H7 (cell line): ENCODE measurements at regions not wholly inside any gene's neighbourhood (a gene's known extent, or its start where the extent isn't known, plus 50 kb on each side); places are given as distances from the start of the nearest gene placed in this dataset.
"Not testable (repeated sequence)": the region's sequence is repeated elsewhere in the genome, so short reads cannot be mapped to it uniquely, and the experiment has no call there.

Experiments
- DNase-seq: peaks from one replicate; pipeline ENCODE4 v3.0.0; 2012
- H3K27me3 ChIP-seq: 2 replicates; pipeline ENCODE4 v1.6.0; 2011; ENCODE audit warnings: mild to moderate bottlenecking, low read length; ENCODE audit not compliant: control insufficient read depth, insufficient read depth
- H3K36me3 ChIP-seq: replicated peaks from 2 replicates; pipeline ENCODE4 v1.5.1; 2011; ENCODE audit warnings: low read length; ENCODE audit not compliant: control insufficient read depth, insufficient read depth
- H3K4me3 ChIP-seq: 2 replicates; pipeline ENCODE4 v1.5.1; 2011; ENCODE audit warnings: low read depth, mild to moderate bottlenecking, control low read depth, low read length, moderate library complexity; ENCODE audit not compliant: insufficient read depth

DNA sequence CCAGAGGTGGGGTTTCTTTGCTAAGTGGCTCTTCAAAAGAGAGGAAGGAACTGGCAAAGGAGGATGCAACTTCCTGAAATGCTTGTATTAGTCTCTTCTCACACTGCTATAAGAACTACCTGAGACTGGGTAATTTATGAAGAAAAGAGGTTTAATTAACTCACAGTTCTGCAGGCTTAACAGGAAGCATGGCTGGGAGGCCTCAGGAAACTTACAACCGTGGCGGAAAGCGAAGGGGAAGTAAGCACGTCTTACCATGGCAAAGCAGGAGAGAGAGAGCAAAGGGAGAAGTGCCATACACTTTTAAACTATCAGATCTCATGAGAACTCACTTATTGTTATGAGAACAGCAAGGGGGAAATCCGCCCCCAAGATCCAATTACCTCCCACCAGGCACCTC, 505.7 kb downstream of the ZNF674 start:
- Histone ChIP-seq H3K36me3 (no peaks in the 10 kb centered on the region), H3K4me3 (no peak overlapping the region), H3K27me3 (no peaks in the 10 kb centered on the region)
- DNase-seq: no peak

DNA sequence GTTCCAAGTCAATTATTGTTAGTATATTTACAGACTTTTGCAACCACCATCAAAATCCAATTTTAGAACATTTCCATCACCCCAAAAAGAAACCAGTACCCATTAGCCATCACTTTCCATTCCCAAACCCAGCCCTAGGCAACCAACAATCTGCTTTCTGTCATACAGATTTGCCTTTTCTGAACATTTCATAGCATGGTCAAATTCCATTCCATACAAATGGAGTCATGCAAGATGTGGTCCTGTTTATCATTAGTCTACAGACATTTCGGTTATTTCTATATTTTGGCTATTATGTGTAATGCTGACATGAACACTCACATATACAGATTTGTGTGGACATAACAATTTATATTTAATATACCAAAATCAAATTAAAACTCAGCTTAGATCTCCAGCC, 508.7 kb downstream of the ZNF674 start:
- H3K36me3 ChIP-seq: no peaks in the 10 kb centered on the region
- H3K27me3 ChIP-seq: no peaks in the 10 kb centered on the region
- DNase-seq: no peak
- no peak overlapping the region for H3K4me3 ChIP-seq

DNA sequence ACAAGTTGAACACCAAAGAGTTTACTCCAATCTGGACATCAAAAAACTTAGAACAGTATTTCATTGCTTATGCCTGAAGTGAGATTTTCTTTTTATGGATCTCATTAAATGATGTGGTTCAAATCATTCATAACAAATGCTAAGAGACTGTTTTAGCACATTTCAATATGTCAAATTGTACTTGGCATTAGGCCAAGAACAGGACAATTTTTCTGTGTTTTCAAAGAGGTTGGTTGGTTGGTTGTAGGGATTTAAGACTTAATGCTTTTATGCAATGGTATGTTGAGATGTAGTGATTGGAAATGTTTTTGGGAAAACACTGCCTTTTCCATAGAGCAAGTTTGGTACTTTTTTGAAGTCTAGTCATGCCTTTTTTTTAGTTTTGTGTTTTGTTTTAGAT, 510.4 kb downstream of the ZNF674 start:
- H3K4me3 ChIP-seq: no peak overlapping the region
- DNase-seq: no peak

DNA sequence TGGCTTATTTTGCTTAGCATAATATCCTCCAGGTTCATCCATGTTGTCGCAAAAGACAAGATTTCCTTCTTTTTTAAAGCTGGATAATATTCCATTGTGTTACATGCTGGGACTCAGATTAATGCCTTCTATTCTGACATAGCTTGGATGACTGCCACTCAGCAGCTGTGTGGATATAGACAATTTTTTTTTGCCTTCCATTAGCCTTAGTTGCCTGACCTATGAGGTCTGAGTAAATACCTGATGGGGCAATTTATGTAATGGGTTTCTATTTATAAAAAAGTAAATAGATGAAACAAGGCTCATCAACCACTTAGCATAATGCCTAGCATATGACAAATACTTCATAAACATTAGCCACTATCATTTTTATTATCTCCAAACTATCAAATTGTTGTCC, 515.4 kb downstream of the ZNF674 start:
- Histone ChIP-seq H3K4me3 (no peak overlapping the region), H3K36me3 (no peaks in the 10 kb centered on the region), H3K27me3 (no peaks in the 10 kb centered on the region)
- no peak for DNase-seq

More for the DNA sequence above, 510.4 kb downstream of the ZNF674 start:
- Histone ChIP-seq H3K27me3 (no peaks in the 10 kb centered on the region), H3K36me3 (no peaks in the 10 kb centered on the region)

DNA sequence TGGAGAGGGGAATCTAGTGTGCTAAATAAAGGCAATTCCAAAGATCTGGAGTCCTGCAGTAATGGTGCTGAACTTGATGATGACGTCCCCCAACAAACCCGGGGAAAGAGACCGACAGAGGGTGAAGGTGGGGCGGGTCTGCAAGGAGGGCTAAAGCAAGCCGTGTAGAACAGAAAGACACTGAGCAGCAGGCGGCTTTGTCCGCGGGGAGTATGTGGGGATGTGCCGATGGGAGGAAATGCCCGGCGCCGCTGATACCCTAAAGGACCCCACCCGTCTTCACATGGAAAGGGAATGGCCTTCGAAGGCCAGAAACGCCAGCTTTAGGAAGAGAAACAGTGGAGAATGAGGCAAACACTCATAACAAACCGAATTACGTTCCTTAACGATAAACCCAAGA, 528.9 kb downstream of the ZNF674 start:
- Histone ChIP-seq H3K36me3 (no peaks in the 10 kb centered on the region), H3K4me3 (no peak overlapping the region), H3K27me3 (no peaks in the 10 kb centered on the region)
- no peak for DNase-seq

DNA sequence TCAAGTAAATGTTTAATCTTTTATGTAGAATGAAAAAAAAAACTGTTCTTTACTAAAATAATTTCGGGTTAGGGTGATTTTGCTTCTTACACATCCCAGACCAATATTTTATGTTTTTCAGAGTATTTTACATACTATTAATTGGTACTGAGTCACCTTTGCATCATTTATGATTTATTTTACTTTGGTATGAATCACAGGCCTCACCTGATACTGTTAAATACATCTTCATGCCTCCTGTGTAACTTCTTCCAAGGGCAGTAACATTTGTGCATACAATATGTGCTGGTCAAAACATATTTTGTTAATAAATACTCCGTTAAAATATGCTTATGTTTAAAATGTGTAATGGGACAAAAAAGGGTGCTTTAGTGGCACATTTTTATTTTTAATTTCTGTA, 529.6 kb downstream of the ZNF674 start:
- H3K27me3 ChIP-seq: no peaks in the 10 kb centered on the region
- H3K4me3 ChIP-seq: no peak overlapping the region
- no peak for DNase-seq
- no peaks in the 10 kb centered on the region for H3K36me3 ChIP-seq

DNA sequence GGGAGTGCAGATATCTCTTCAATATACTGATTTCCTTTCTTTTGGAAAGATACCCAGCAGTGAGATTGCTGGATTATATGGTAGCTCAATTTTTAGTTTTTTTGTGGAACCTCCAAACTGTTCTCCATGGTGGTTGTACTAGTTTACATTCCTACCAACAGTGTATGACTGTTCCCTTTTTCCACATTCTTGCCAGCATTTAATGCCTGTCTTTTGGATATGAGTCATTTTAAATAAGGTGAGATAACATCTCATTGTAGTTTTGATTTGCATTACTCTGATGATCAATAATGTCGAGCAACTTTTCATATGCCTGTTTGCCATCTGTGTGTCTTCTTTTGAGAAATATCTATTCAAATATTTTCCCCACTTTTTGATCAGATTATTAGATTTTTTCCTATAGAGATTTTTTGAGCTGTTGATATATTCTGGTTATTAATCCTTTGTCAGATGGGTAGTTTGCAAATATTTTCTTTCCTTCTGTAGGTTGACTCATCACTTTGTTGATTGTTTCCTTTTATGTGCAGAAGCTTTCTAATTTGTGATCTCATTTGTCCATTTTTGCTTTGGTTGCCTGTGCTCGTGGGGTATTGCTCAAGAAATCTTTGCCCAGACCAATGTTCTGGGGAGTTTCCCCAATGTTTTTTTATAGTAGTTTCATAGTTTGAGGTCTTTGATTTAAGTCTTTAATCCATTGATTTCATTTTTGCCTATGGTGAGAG, 552.7 kb downstream of the ZNF674 start:
- DNase-seq: no peak
- H3K27me3 ChIP-seq: no peaks in the 10 kb centered on the region
- H3K4me3 ChIP-seq: no peak overlapping the region
- H3K36me3 ChIP-seq: no peaks in the 10 kb centered on the region

DNA sequence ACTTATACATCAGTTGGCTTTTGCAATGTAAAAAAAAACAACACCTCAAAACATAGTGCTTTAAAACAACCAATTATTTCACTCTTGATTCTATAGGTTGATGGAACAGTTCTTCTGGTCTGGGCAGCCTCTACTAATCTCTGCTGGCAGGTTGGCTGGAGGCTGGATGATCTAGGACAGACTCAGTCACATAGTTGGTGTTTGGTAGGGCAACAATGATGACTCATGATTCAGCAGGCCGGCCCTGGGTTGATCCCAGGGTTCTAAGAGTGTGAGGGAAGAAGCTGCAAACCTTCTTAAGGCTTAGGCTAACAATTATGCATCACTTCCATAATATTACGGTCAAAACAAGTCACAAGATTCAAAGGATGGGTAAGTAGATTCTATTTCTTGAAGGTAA, 558.2 kb downstream of the ZNF674 start:
- Histone ChIP-seq H3K36me3 (no peaks in the 10 kb centered on the region), H3K4me3 (no peak overlapping the region), H3K27me3 (no peaks in the 10 kb centered on the region)
- DNase-seq: no peak

DNA sequence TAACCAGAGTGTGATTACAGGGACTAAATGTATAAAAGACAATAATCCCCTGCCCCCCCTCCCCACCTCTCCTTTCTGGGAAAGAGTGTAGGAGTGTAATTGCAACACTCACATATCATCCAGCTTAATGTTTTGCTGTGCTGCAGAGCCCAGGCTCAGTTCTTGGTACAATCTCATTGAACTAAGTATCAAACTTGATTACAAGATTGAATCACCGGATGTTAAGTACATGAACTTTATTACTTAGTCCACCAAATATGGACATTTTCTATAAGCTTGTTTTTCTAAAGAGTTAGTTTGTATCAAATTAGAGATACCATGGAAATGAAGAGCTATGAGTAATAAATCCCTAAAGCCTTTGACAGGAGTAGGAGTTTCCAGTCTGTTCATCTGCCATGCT, 559.1 kb downstream of the ZNF674 start:
- no peaks in the 10 kb centered on the region for H3K36me3 ChIP-seq
- no peaks in the 10 kb centered on the region for H3K27me3 ChIP-seq
- no peak overlapping the region for H3K4me3 ChIP-seq
- no peak for DNase-seq

DNA sequence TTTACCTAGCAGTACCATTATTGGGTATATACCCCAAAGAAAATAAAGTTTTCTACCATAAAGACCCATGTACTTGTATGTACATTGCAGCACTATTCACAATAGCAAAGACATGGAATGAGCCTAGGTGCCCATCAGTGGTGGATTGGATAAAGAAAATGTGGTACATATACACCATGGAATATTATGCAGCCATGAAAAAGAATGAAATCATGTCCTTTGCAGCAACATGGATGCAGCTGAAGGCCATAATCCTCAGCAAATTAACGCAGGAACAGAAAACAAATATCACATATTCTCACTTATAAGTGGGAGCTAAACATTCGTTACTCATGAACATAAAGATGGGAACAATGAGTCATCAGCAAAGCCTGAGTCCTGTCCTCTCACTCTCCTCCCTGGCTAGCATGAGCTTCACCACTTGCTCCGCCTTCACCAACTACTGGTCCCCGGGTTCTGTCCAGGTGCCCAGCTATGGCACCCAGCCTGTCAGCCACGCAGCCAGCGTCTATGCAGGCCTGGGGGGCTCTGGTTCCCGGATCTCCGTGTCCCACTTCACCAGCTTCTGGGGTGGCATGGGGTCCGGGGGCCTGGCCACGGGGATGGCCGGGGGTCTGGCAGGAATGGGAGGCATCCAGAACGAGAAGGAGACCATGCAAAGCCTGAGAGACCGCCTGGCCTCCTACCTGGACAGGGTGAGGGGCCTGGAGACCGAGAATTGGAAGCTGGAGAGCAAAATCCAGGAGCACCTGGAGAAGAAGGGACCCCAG, 562.1 kb downstream of the ZNF674 start:
- H3K27me3 ChIP-seq, DNase-seq, H3K36me3 ChIP-seq, H3K4me3 ChIP-seq: not testable (repeated sequence)

DNA sequence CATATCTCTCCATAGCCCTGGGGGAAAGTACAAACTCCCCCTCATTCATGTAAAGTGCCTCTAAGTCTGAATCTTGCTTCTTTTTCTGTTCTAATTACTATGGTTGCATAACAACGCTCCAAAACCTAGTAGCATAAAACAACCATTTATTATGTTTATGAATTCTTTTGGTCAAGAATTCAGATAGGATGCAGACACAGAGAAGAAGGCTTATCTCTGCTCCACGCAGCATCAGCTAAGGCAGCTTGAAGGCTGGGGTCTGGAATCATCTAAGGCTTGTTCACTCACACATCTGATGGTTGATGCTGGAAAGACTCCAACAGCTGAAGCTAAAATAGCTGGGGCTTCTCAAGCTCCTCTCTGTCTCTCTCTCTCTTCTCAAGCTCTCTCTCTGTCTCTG, 564.5 kb downstream of the ZNF674 start:
- Histone ChIP-seq H3K36me3 (no peaks in the 10 kb centered on the region), H3K27me3 (no peaks in the 10 kb centered on the region), H3K4me3 (no peak overlapping the region)
- no peak for DNase-seq

DNA sequence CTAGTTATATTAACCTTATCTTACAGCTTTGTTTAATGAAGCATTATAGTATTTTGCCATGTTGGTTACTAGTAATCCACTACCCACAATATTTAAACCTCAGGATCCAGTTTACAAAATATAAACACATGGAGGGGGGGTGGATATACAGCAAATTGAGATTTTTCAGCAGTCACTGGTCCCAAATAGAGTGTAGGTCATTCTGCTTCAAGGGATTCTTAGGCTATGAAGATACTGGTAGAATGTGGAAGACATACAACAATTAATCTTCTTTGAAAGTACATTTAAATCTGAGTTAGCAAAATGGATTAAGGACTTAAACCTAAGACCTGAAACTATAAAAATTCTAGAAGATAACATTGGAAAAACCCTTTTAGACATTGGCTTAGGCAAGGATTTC, 569.6 kb downstream of the ZNF674 start:
- DNase-seq: no peak
- no peak overlapping the region for H3K4me3 ChIP-seq
- H3K27me3 ChIP-seq: no peaks in the 10 kb centered on the region
- H3K36me3 ChIP-seq: no peaks in the 10 kb centered on the region

DNA sequence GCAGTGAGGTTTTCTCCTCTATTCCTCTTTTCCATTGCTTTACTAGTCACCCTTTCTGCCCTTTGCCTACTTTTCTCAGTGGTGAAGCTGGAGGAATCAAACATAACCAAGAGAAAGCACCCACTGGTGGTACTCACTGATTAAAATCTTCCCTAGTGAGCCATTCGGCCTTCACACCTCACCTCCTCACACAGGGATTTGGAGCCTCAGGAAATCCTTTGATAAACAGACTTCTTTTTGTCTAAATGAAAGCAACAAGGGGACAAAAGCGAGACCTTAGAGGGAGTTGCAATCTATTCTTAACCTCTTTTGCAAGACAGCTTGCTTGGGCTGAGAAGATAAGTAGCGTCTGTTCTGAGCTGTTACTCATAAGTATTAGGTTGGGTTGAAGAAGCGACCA, 572.6 kb downstream of the ZNF674 start:
- Histone ChIP-seq H3K27me3 (no peaks in the 10 kb centered on the region), H3K4me3 (no peak overlapping the region), H3K36me3 (no peaks in the 10 kb centered on the region)
- no peak for DNase-seq

DNA sequence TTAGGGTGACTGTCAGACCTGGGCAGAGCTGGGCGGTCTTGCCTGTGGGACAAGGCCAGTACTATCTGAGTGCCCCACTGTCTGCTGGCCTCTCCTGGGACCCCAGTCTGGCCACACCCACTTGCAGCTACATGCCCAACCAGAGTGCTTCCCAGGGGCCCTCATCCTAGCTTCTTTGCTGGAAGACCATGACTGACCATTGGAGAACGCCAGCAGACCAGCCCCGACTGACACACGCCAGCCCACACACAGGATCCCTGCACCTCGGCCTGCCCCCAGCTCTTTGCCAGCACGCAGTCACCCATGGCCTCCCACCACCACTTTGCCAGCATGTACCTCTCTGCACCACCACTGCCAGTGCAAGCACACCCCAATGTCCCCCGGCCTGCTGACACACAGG, 585.7 kb downstream of the ZNF674 start:
- H3K4me3 ChIP-seq: no peak overlapping the region
- H3K36me3 ChIP-seq: no peaks in the 10 kb centered on the region
- H3K27me3 ChIP-seq: no peaks in the 10 kb centered on the region
- no peak for DNase-seq

DNA sequence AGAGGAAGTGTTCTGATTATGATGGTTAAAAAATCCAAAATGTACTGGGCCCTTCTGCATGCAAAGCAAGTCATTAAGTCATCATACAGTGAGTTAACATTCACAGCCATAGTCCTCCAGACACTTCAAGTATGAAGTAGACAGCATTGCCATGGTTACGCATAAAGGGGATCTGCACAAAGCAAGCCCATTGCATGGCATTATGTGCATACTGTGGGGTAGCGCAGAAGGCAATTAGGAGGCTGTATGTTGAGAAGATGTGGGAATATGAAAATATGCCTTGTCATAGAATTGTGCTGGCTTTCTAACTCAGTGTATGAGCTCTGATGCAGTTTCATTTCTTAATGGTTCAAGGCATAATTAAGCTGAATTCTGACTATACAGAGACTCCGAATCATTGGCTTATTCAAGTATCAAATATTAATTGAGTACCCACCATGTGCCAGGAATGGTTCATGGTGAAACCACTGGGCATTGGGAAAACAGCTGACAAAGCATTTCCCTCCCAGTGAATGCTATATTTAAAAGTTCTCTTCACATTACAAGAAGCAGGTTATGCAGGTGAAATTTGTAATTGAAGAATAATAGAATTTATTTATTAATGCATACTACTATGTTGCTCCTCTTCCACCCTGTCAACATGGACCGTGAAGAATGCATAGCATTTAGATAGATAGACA, 588.9 kb downstream of the ZNF674 start:
- H3K4me3 ChIP-seq: no peak overlapping the region
- DNase-seq: no peak
- H3K36me3 ChIP-seq: no peaks in the 10 kb centered on the region
- H3K27me3 ChIP-seq: no peaks in the 10 kb centered on the region
